SKM-1 treated with dmso at 0.1 percent for 144 hours (cell line): ENCODE measurements at regions not wholly inside any gene's neighbourhood (a gene's known extent, or its start where the extent isn't known, plus 50 kb on each side); places are given as distances from the start of the nearest gene placed in this dataset.

Experiments used
- DNase-seq: peaks from one replicate; lab custom pipeline; 2025; ENCODE audit not compliant: unreplicated experiment; lab: John Stamatoyannopoulos, UW

GRCh38 chr13:34847766-34848165 is 94.3 kb upstream of the NBEA start:
- DNase-seq, result no peak

GRCh38 chr13:34849406-34849805 is 92.7 kb upstream of the NBEA start:
- no peak for DNase-seq

- DNase-seq, result no peak
Measured at GRCh38 chr13:34853161-34853560, 88.9 kb upstream of the NBEA start.

- DNase-seq, result no peak
Measured at GRCh38 chr13:34857558-34858325, 84.3 kb upstream of the NBEA start.

- DNase-seq, result no peak
Measured at GRCh38 chr13:34862311-34862710, 79.8 kb upstream of the NBEA start.

GRCh38 chr13:34862716-34863115 is 79.4 kb upstream of the NBEA start:
- no peak for DNase-seq

GRCh38 chr13:34863360-34864135 is 78.5 kb upstream of the NBEA start:
- no peak for DNase-seq

GRCh38 chr13:34864671-34865070 is 77.4 kb upstream of the NBEA start:
- DNase-seq, result no peak

- DNase-seq, result no peak
Measured at GRCh38 chr13:34867590-34867989, 74.5 kb upstream of the NBEA start.

- DNase-seq, result no peak
Measured at GRCh38 chr13:34868733-34869132, 73.3 kb upstream of the NBEA start.

- no peak for DNase-seq
Measured at GRCh38 chr13:34869696-34870095, 72.4 kb upstream of the NBEA start.

- DNase-seq, result no peak
Measured at GRCh38 chr13:34878329-34878728, 63.7 kb upstream of the NBEA start.

GRCh38 chr13:34879851-34880250 is 62.2 kb upstream of the NBEA start:
- DNase-seq, result no peak

GRCh38 chr13:34881494-34881893 is 60.6 kb upstream of the NBEA start:
- DNase-seq, result no peak

GRCh38 chr13:34883396-34883795 is 58.7 kb upstream of the NBEA start:
- DNase-seq, result no peak

- no peak for DNase-seq
Measured at GRCh38 chr13:34884366-34884765, 57.7 kb upstream of the NBEA start.

- DNase-seq, result no peak
Measured at GRCh38 chr13:34886121-34886875, 55.8 kb upstream of the NBEA start.

- DNase-seq, result no peak
Measured at GRCh38 chr13:34886987-34887386, 55.1 kb upstream of the NBEA start.
